ENCODE measurements at regions not wholly inside any gene's neighbourhood (a gene's known extent, or its start where the extent isn't known, plus 50 kb on each side); places are given as distances from the start of the nearest gene placed in this dataset.

DNA sequence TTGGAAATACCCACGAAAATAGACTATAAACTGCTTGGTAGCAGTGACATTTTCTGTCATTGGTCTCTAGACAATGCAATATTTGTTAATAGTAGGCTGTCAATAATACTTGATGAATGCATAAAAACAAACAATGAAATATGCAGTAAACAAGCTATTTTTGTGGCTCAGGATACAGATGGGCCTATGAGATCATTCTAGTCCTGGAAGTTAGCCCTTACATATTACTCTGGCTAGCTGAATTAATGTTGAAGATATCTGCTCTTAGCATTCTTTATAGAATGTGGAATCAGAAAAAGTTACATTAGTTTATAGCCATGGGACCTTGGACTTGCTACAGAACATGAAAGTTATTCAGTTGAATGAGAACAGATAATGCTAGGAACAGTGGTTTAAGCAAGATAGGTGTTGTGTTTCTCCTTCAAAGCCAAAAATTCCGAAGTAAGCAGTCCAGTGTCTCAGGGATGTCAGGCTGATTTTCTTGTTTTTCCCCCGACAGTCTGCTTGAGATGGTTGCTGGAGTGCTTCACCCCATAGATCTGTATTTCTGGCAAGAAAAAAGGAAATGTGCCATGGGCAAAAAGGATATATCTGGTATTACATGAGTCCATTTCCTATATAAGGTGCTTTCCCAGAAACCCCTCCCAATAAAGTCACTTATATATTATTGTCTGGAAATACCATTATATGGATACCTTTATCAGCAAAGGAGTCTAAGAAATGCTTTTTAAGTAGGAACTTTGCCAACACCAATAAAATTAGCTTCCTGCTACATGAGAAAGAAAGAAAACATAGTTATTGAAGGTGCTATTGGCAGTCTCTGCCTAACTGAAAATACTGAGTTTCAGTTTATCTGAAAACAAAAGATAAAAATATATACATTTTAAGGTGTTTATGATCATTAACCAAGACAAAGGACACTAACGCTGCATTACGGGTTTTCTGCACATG lies 619.4 kb upstream of the ATP2B1 start:
- TF ChIP-seq, protein P1, sequence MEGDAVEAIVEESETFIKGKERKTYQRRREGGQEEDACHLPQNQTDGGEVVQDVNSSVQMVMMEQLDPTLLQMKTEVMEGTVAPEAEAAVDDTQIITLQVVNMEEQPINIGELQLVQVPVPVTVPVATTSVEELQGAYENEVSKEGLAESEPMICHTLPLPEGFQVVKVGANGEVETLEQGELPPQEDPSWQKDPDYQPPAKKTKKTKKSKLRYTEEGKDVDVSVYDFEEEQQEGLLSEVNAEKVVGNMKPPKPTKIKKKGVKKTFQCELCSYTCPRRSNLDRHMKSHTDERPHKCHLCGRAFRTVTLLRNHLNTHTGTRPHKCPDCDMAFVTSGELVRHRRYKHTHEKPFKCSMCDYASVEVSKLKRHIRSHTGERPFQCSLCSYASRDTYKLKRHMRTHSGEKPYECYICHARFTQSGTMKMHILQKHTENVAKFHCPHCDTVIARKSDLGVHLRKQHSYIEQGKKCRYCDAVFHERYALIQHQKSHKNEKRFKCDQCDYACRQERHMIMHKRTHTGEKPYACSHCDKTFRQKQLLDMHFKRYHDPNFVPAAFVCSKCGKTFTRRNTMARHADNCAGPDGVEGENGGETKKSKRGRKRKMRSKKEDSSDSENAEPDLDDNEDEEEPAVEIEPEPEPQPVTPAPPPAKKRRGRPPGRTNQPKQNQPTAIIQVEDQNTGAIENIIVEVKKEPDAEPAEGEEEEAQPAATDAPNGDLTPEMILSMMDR (IDR thresholded peaks at IDR 0.05; ENCODE audit: low read depth, low read length, poor library complexity, severe bottlenecking), result no peak
- TF ChIP-seq EZH2phosphoT487 (IDR thresholded peaks at IDR 0.05; ENCODE audit: borderline replicate concordance, low read length), result no peak
